ENCODE measurements at regions not wholly inside any gene's neighbourhood (a gene's known extent, or its start where the extent isn't known, plus 50 kb on each side); places are given as distances from the start of the nearest gene placed in this dataset.

DNA sequence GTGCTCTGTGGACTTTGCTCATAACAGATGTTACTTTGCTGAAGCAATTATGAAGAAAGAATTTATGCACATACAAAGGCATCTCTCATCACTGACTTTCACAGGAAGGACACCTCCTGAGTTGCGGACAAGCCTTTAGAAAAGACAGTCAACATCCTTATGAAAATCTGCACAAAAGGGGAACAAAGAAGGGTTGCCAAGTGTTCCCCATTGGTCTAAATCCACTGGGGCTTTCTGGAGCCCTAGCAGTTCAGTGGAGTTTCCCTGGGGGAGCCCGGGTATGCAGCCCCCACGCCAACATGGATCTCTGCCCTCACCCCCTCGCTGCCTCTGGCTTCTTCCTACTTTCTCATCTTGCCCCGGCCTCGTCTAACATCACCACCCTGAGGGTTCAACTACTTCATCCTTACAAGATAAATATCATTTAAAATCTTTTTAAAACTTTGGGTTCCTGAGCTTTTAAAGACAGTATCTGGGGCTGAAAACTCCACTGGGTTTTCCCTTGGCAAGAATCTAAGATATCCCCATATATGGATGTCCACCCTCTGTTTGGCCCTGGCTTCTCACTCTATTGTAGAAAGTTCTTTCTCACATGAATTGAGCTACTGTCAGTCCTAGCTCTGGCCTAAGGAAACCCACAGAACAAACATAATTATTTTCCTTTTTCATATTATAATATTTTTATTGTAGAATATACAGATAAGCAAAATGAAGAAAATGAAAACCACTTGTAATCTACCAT, 207.9 kb upstream of the RGMA start:
- in situ Hi-C loops (cut with HindIII; ENCODE audit: low sequenced_read_pairs), result no loop called here

- in situ Hi-C loops (cut with HindIII; ENCODE audit: low sequenced_read_pairs), result no loop called here
These were observed 205.9 kb upstream of the RGMA start for GRCh38 chr15:93294896-93295295.

- in situ Hi-C loops (cut with HindIII; ENCODE audit: low sequenced_read_pairs), result no loop called here
These were observed 205.1 kb upstream of the RGMA start for GRCh38 chr15:93294066-93294465.

GRCh38 chr15:93291380-93291779, 202.4 kb upstream of the RGMA start:
- in situ Hi-C loops (cut with HindIII; ENCODE audit: low sequenced_read_pairs), result no loop called here

DNA sequence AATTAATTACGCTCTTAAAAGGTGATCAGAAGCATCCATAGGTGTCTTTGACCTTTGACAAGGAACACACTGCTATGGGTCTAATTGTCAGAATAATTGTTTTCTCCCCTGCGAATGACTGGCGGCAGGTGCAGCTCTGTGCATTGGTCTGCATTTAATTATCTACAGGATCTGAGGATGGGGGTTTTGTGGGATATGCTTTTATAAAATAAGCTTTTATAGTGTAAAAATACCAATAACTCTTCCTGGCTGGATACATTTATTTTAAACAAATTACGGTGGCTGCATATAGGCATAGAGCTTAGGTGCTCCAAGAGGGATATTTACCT, 201.6 kb upstream of the RGMA start:
- in situ Hi-C loops (cut with HindIII; ENCODE audit: low sequenced_read_pairs), result no loop called here

DNA sequence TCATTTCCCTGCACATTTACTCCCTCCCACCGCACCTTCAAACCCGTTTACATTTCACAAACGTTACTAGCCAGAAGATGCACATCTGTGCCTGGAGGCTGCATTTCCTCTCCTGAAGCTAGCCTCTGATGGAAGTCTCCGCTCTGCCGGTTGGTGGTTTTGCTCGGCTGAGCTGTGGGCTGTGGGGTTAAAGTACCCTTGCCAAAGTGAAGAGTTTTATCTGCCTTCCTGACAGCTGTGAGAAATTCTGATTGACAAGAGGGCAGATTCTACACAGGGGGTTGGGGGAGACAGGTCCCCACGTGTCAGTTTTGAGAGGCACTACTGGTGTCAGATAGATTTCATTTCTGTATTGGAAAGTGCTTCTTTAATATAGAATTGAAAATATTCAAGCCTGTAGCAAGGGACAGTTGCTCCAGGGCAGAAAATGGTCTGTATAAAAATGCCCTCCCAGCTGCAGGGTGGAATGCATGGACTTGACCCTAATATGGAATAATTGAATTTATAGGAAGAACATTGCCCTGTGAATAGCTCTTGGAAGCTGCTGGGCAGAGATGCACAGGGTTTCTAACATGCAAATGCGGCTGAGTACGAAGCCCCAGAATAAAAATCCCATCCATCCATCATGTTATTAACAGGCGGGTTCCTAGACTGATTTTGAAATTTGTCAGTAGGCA, 201.1 kb upstream of the RGMA start:
- in situ Hi-C loops (cut with HindIII; ENCODE audit: low sequenced_read_pairs), result no loop called here

DNA sequence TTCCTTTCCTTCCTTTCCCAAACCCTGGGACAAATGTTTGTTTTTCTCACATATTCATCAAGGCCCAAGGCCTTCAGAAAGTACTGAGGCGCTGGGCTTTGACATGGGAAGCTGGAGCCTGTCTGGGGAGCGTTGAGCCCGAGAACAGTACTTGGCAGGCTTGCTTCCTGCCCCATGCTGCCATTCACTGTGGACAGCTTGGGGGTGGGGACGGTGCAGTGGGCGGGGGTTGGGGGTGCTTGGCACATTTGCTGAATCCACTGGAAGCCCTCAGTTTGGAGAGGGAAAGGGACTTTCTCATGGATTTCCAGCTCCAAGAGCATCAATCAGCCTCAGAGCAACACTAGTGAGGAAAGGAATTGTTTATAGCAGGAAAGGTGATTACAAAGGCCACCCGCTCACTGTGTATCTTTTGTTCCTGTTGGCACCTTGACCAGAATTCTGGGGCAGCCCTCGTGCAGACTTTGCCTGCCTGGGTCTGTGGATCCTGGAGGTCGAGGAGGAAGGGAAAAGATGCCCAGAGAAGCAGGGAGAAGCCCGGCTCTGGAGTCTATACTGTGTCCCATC, 199.8 kb upstream of the RGMA start:
- in situ Hi-C loops (cut with HindIII; ENCODE audit: low sequenced_read_pairs), result no loop called here

DNA sequence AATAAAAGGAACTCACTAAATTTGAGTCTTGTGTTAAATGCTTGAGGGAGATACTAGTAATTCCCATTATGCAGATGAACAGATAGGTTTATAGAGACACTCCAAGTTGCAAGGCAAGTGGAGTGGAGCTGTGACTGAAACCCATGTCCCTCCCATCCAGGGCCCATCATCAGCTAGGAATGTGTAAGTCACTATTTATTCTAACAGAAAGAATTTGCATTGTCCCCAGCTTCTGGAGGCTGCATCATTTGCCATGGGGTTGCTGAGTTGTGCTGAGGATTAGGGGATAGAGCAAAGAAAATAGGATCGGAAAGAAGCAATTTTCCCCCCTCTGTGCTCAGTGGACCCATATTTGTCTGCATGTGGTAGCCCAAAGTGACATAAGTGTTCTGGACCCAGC, 197.4 kb upstream of the RGMA start:
- in situ Hi-C loops (cut with HindIII; ENCODE audit: low sequenced_read_pairs), result no loop called here

DNA sequence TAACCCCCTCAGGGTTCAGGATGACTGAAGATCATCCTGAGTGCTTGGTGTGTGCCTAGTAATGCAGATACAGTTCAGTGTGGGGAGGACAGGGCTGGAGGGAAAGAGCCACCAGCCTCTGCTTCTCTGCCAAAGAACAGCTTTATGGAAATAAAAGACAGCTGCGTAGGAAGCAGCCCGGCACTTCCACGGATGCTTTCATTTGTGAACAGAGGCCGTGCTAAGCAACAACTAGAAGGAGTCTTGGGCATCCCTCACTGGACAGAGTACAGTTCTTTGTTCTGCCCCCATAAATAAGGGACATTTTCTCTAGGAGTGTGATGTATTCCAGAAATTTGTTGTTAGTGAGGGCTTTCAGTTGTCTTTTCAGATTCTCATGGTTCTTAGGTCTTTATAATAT, 194.8 kb upstream of the RGMA start:
- in situ Hi-C loops (cut with HindIII; ENCODE audit: low sequenced_read_pairs), result no loop called here

GRCh38 chr15:93282808-93283207, 193.8 kb upstream of the RGMA start:
- in situ Hi-C loops (cut with HindIII; ENCODE audit: low sequenced_read_pairs), result no loop called here

DNA sequence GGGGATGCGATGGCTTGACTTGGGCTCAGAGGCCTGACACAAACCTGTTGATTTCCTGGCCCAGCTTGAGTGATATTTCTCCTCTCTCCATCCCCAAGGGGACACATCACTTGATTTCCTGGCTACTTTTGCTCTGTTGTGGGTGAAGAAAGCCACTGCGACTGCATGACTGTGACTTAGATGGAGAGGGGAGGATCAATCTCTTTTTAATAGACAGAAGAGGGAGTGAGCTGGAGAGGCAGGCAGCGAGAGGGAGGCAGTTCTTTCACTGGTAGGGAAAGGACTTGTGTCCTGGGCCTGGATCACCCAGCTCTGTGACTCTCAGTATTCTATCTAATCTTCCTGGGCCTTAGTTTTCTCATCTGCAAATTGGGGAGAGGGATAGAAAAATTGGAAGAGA, 189.8 kb upstream of the RGMA start:
- in situ Hi-C loops (cut with HindIII; ENCODE audit: low sequenced_read_pairs), result loop anchor here (5.0 kb wide), 1 partner anchor 54 kb away; no protein-coding TSS in a partner anchor

- in situ Hi-C loops (cut with HindIII; ENCODE audit: low sequenced_read_pairs), result loop anchor here (5.0 kb wide), 1 partner anchor 54 kb away; no protein-coding TSS in a partner anchor
These were observed 189.0 kb upstream of the RGMA start for GRCh38 chr15:93278006-93278405.

GRCh38 chr15:93274257-93274656, 185.2 kb upstream of the RGMA start:
- in situ Hi-C loops (cut with HindIII; ENCODE audit: low sequenced_read_pairs), result no loop called here

- in situ Hi-C loops (cut with HindIII; ENCODE audit: low sequenced_read_pairs), result no loop called here
These were observed 182.9 kb upstream of the RGMA start for GRCh38 chr15:93271871-93272270.

DNA sequence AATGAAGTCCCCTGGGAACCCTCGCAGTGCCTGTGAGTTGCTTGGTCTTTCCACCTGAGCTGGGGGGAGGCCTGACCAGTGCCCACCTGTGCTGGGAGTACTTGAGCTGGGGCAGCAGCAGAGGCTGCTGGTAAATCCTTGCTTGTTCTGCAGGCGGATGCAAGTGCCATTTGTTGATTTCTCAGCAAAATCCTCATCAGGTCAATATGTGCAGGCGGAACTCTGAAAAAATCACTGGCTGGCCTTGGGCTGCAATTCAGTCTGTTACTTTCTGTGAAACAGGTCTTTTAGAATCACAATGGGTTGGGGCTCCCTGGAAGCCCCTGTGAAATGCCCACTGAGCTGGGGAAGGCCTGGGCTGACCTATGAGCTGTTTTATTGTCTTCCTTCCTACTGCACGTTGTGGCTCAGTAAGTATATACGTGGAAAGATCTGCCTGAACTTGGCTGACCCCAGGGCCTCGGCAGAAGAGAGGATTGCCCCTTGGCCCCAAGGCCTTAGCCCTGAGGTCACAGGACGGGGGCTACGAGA, 182.0 kb upstream of the RGMA start:
- in situ Hi-C loops (cut with HindIII; ENCODE audit: low sequenced_read_pairs), result no loop called here

DNA sequence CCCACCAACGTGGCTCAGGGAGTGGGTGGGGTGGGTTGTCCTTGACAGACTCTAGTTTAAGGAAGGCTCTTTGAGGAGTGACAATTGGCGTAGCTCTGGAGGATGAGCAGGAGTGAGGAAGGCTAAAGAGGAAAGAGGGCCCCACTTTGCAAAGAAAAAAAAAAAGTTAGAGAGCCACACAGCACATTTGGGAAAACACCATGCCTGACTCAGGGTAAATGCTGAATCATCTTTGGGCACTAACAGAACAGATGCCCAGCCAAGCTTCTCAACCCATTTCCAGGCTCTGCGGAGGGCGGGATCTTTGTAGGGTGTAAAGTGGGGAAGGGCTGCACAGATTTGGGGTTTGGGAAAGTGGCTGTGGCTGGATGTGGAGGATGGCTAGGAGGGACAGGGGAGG, 179.1 kb upstream of the RGMA start:
- in situ Hi-C loops (cut with HindIII; ENCODE audit: low sequenced_read_pairs), result no loop called here

DNA sequence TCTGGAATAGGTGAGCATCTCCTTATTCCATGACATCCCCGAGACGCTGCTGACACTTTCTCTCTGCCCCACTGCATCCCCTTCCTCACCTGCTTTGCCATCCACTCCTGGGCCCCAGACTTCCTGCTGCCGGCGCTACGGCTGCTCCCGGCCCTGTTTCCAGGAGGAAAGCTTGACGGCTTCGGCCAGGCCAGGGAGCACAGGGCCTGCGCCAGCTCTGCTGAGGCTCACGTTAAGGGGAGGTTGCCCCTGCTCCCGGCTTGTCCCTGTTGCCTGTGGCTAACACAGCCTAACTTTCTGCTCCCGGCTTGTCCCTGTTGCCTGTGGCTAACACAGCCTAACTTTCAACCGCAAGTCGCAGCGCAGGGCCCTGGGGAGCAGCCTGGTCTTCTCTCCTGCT, 177.3 kb upstream of the RGMA start:
- in situ Hi-C loops (cut with HindIII; ENCODE audit: low sequenced_read_pairs), result no loop called here

DNA sequence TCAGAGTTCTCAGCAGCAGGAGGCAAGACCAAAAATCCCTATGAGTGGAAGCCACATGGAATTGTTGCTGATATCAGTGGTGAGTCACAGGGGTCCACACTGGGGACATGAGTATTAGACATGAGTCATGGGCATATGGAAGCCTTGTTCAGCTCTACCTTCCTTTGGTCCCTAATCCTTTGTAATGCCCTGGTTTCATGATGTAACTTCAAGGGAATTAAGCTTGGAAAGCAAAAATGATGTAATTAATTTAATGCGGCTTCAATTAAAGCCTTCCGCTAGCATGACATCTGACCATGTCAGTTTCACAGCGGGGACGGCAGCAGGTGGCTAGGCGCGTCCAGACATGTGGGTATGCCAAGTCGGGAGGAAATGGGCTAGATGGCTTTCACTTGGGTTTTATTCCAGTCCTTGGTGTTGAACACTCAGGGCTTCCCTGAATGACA, 176.1 kb upstream of the RGMA start:
- in situ Hi-C loops (cut with HindIII; ENCODE audit: low sequenced_read_pairs), result no loop called here

DNA sequence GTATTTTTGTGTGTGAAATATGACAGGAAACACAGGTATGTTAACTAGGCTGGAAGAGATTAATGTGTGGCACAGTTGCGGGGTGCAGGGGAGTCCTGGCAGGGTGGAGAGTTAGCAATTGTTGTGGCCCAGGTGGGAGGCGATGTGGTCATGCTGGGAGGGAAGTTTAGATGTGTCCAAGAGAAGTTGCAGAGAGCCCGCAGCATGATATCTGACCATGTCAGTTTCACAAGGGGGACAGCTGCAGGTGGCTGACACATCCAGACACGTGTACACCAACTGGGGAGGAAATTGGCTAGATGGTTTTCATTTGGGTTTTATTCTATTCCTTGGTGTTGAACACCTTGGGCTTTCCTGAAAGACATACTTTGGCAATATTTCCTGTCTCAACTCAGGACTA, 172.8 kb upstream of the RGMA start:
- in situ Hi-C loops (cut with HindIII; ENCODE audit: low sequenced_read_pairs), result no loop called here

GRCh38 chr15:93257920-93258319, 168.9 kb upstream of the RGMA start:
- in situ Hi-C loops (cut with HindIII; ENCODE audit: low sequenced_read_pairs), result no loop called here

DNA sequence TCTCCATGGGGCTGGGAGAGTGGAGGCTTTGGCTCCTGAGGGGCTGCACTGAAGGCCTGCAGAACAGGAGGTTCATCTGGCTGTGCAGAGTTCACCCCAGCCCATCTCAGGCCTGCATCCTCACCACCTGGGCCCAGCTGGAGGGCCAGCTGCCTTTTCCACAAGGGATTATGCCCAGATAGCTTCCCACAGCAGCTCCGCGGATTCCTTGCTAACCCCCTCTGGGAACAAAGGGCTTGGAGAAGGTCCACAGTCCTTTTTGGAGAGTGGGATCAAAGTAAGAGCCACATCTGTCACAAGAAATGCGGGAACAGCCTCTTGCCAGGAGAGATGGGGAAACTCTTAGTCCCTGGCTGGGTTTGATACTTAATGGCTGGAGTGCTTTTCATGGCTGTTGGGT, 164.7 kb upstream of the RGMA start:
- in situ Hi-C loops (cut with HindIII; ENCODE audit: low sequenced_read_pairs), result no loop called here

- in situ Hi-C loops (cut with HindIII; ENCODE audit: low sequenced_read_pairs), result no loop called here
These were observed 163.8 kb upstream of the RGMA start for GRCh38 chr15:93252780-93253179.
